H1 (cell line): ENCODE measurements at regions not wholly inside any gene's neighbourhood (a gene's known extent, or its start where the extent isn't known, plus 50 kb on each side); places are given as distances from the start of the nearest gene placed in this dataset.

Source experiments
- CTCF ChIA-PET: fragments of 300-600 bp; sonication (Branson Sonifier 250); formaldehyde crosslinking; loops from one replicate; lab custom pipeline; 2021; ENCODE audit not compliant: partially characterized antibody; lab: Charles Lee
- POLR2A ChIA-PET: fragments of 300-600 bp; sonication (Branson Sonifier 250); formaldehyde crosslinking; loops from one replicate; lab custom pipeline; 2021; ENCODE audit warnings: inconsistent platforms; ENCODE audit not compliant: partially characterized antibody; lab: Charles Lee
- DNase-seq, 2 experiments: peaks; one replicate each; pipeline versions ENCODE4 v3.0.0 to v3.0.0-alpha.2; 2010 to 2022; ENCODE audit warnings: low spot score in 2 of 2, low read depth in 1 of 2, mixed read lengths in 1 of 2
- FAIRE-seq: peaks from 2 replicates; lab custom pipeline; 2011; peaks lifted over from hg19 to GRCh38; lab: Jason Lieb, UNC
- H2AFZ ChIP-seq: 2 replicates; pipeline ENCODE4 v1.8.1; 2012; ENCODE audit warnings: low read length, inconsistent platforms
- H2AK5ac ChIP-seq: 2 replicates; pipeline ENCODE4 v1.6.1; 2013; ENCODE audit warnings: low read depth, low read length
- H2BK120ac ChIP-seq: replicated peaks from 2 replicates; pipeline ENCODE3; 2013; ENCODE audit warnings: low read depth, low read length, inconsistent platforms
- H2BK12ac ChIP-seq: 2 replicates; pipeline ENCODE4 v1.6.1; 2013; ENCODE audit warnings: low read depth, low read length
- H2BK15ac ChIP-seq: 2 replicates; pipeline ENCODE4 v1.6.1; 2013; ENCODE audit warnings: low read length
- H2BK20ac ChIP-seq: 2 replicates; pipeline ENCODE4 v1.6.1; 2013; ENCODE audit warnings: low read length
- H2BK5ac ChIP-seq: 2 replicates; pipeline ENCODE4 v1.6.1; 2013; ENCODE audit warnings: low read depth, low read length
- H3K14ac ChIP-seq: 2 replicates; pipeline ENCODE4 v1.6.1; 2013; ENCODE audit warnings: inconsistent platforms; ENCODE audit not compliant: insufficient read length
- H3K18ac ChIP-seq: 2 replicates; pipeline ENCODE4 v1.6.1; 2013; ENCODE audit warnings: low read length; ENCODE audit errors: extremely low read depth
- H3K23ac ChIP-seq: 2 replicates; pipeline ENCODE4 v1.6.1; 2013; ENCODE audit warnings: inconsistent platforms; ENCODE audit not compliant: insufficient read length
- H3K23me2 ChIP-seq: 2 replicates; pipeline ENCODE4 v1.6.1; 2013; ENCODE audit warnings: low read depth, low read length
- H3K27ac ChIP-seq: 2 replicates; pipeline ENCODE4 v1.6.1; 2011; ENCODE audit warnings: low read depth, low read length, inconsistent platforms
- H3K27me3 ChIP-seq, 4 experiments: replicated peaks in 1 of 4; 1 replicate in 1 of 4; 2 replicates in 3 of 4; pipeline versions ENCODE4 v1.6.1 to v1.8.1; 2011 to 2013; ENCODE audit warnings: low read length in 3 of 4, mild to moderate bottlenecking in 3 of 4, inconsistent platforms in 2 of 4, mixed read lengths in 2 of 4, moderate library complexity in 1 of 4; ENCODE audit not compliant: control insufficient read depth in 3 of 4, insufficient read depth in 3 of 4; ENCODE audit errors: extremely low read depth in 1 of 4
- H3K36me3 ChIP-seq, 4 experiments: 2 replicates each; pipeline versions ENCODE4 v1.6.1 to v1.8.1; 2011 to 2013; ENCODE audit warnings: mild to moderate bottlenecking in 4 of 4, low read length in 3 of 4, moderate library complexity in 2 of 4, control low read depth in 1 of 4, inconsistent platforms in 1 of 4; ENCODE audit not compliant: insufficient read depth in 4 of 4, control insufficient read depth in 2 of 4
- H3K4ac ChIP-seq: replicated peaks from 2 replicates; pipeline ENCODE3; 2013; ENCODE audit warnings: low read length, low read depth, mixed read lengths, inconsistent platforms; ENCODE audit not compliant: insufficient read length
- H3K4me1 ChIP-seq, 4 experiments: replicated peaks in 1 of 4; 1 replicate in 1 of 4; 2 replicates in 3 of 4; pipeline versions ENCODE4 v1.6.1 to v1.8.1; 2011 to 2013; ENCODE audit warnings: low read length in 3 of 4, inconsistent platforms in 2 of 4, mixed read lengths in 1 of 4; ENCODE audit not compliant: insufficient read depth in 4 of 4, control insufficient read depth in 3 of 4
- H3K4me2 ChIP-seq, 2 experiments: 2 replicates each; pipeline versions ENCODE4 v1.6.1 to v1.8.1; 2011 to 2013; ENCODE audit warnings: low read depth in 2 of 2, low read length in 2 of 2, control low read depth in 1 of 2, inconsistent platforms in 1 of 2, mild to moderate bottlenecking in 1 of 2; ENCODE audit not compliant: insufficient read depth in 1 of 2
- H3K4me3 ChIP-seq, 4 experiments: fragments of 200-600, 300-600 bp in 1 of 4; sonication (generic), shearing (Covaris generic), sonication (Bioruptor Twin) in 1 of 4; 2 replicates each; pipeline versions ENCODE4 v1.5.1 to v1.8.1; 2011 to 2016; ENCODE audit warnings: low read length in 4 of 4, low read depth in 3 of 4, control low read depth in 2 of 4, inconsistent platforms in 2 of 4, mild to moderate bottlenecking in 2 of 4, mixed read lengths in 1 of 4, moderate library complexity in 1 of 4; ENCODE audit not compliant: insufficient read depth in 2 of 4; ENCODE audit errors: extremely low read depth in 1 of 4
- H3K56ac ChIP-seq: replicated peaks from 2 replicates; pipeline ENCODE3; 2013; ENCODE audit warnings: low read depth, mild to moderate bottlenecking, mixed read lengths, low read length, inconsistent platforms; ENCODE audit not compliant: insufficient read length
- H3K79me1 ChIP-seq: 2 replicates; pipeline ENCODE4 v1.6.1; 2013; ENCODE audit warnings: low read depth, low read length, control low read depth
- H3K79me2 ChIP-seq, 2 experiments: 2 replicates each; pipeline versions ENCODE4 v1.6.1 to v1.8.1; 2012 to 2013; ENCODE audit warnings: low read length in 2 of 2, mild to moderate bottlenecking in 2 of 2, inconsistent platforms in 1 of 2; ENCODE audit not compliant: insufficient read depth in 2 of 2, control insufficient read depth in 1 of 2
- H3K9ac ChIP-seq, 4 experiments: replicated peaks in 1 of 4; 1 replicate in 1 of 4; 2 replicates in 3 of 4; pipeline versions ENCODE4 v1.6.1 to v1.8.1; 2011 to 2013; ENCODE audit warnings: low read depth in 3 of 4, low read length in 3 of 4, control low read depth in 2 of 4, mild to moderate bottlenecking in 2 of 4, moderate library complexity in 2 of 4, inconsistent platforms in 1 of 4; ENCODE audit errors: extremely low read depth in 1 of 4
- H3K9me3 ChIP-seq, 2 experiments: 2 replicates each; pipeline versions ENCODE4 v1.6.1 to v1.8.1; 2012 to 2013; ENCODE audit warnings: mild to moderate bottlenecking in 2 of 2, moderate library complexity in 2 of 2, control low read depth in 1 of 2, inconsistent platforms in 1 of 2, low read depth in 1 of 2, low read length in 1 of 2, mixed read lengths in 1 of 2; ENCODE audit not compliant: insufficient read depth in 2 of 2
- H4K20me1 ChIP-seq, 2 experiments: replicated peaks in 1 of 2; 2 replicates each; pipeline versions ENCODE3 to v1.8.1; 2011 to 2013; ENCODE audit warnings: inconsistent platforms in 2 of 2, low read length in 2 of 2, mild to moderate bottlenecking in 1 of 2; ENCODE audit not compliant: insufficient read depth in 2 of 2, control insufficient read depth in 1 of 2
- H4K5ac ChIP-seq: 2 replicates; pipeline ENCODE4 v1.6.1; 2013; ENCODE audit warnings: low read length, low read depth, mixed read lengths, inconsistent platforms; ENCODE audit not compliant: insufficient read length
- H4K8ac ChIP-seq: 2 replicates; pipeline ENCODE4 v1.8.0; 2013; ENCODE audit warnings: mild to moderate bottlenecking, moderate library complexity, low read length, inconsistent platforms; ENCODE audit not compliant: insufficient read depth; ENCODE audit errors: extremely low read depth
- H4K91ac ChIP-seq: replicated peaks from 2 replicates; pipeline ENCODE3; 2013; ENCODE audit warnings: low read length, mixed read lengths, inconsistent platforms; ENCODE audit not compliant: insufficient read length
- CEBPB ChIP-seq: IDR thresholded peaks from 2 replicates; pipeline ENCODE4 v1.6.1; 2012; ENCODE audit warnings: low read depth, low read length
- CREB1 ChIP-seq: IDR thresholded peaks from 2 replicates; pipeline ENCODE4 v1.6.1; 2012; ENCODE audit warnings: inconsistent platforms
- MAX ChIP-seq: IDR thresholded peaks from 2 replicates; pipeline ENCODE4 v1.6.1; 2012; ENCODE audit warnings: inconsistent platforms
- POU5F1 ChIP-seq: IDR thresholded peaks from 2 replicates; pipeline ENCODE4 v1.6.1; 2011; ENCODE audit warnings: low read depth, mild to moderate bottlenecking, low read length, moderate library complexity
- RXRA ChIP-seq: IDR thresholded peaks from 2 replicates; pipeline ENCODE4 v1.6.1; 2011; ENCODE audit warnings: low read depth, mild to moderate bottlenecking, low read length, moderate library complexity; ENCODE audit not compliant: insufficient read depth
- TAF7 ChIP-seq: optimal IDR thresholded peaks from 2 replicates; pipeline ENCODE3; 2011; ENCODE audit warnings: low read depth, mild to moderate bottlenecking, inconsistent platforms, low read length, moderate library complexity, borderline replicate concordance
- WGBS, 2 experiments: shearing (Covaris generic) in 1 of 2; methylation state at CpG; one replicate each; pipeline versions ENCODE4 v1.1.6 to v1.1.7; 2013 to 2015; ENCODE audit warnings: low lambda C conversion rate in 2 of 2, mixed read lengths in 2 of 2, inconsistent platforms in 1 of 2, low coverage in 1 of 2, missing lambda C conversion rate in 1 of 2; ENCODE audit not compliant: insufficient replicate concordance in 2 of 2, insufficient coverage in 1 of 2, insufficient read length in 1 of 2; ENCODE audit errors: extremely low coverage in 1 of 2, missing lambda C conversion rate in 1 of 2; 5-methylcytosine and 5-hydroxymethylcytosine counted together

DNA sequence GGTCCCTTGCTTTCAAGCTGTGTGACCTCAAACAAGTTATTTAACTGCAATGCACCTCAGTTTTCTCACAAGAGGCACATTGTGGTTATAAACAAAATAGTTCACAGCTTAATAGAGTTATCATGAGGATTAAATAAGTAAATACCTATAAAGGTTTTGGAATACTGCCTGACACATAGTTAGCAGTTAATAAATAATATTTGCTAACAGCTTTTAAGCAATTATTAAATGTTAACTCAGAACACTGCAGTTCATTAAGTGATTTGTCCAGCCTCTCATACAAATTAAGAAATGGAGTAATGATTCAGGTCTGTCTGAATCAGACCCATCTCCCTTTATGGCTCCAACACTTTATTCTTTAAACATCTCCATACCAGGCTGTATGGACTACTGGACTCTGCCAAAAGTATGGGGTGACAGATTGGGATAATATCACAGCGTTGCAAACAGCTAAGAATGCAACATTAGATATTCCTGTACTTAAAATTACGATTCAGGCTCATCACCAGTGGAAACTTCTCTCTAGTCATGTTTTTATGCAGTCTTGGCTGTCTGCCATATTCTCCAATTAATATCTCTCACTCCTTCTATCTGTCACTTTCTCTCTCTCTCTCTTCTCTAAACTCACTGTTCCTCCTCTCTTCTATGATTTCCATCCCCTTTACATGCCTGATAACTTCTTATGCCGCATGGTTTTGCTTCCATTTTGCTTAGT, 370.6 kb upstream of the UBE2E3 start:
- no peaks in the 10 kb centered on the region for H3K4me1 ChIP-seq
- TF ChIP-seq MAX, result no peak
- no peak for TF ChIP-seq CREB1
- TF ChIP-seq RXRA, result no peak
- no peak for TF ChIP-seq CEBPB
- no peak for TF ChIP-seq POU5F1
- TF ChIP-seq TAF7, result no peak
- no peak overlapping the region for H2BK120ac ChIP-seq
- H3K36me3 ChIP-seq, result no peaks in the 10 kb centered on the region
- H2BK15ac ChIP-seq, result no peak overlapping the region
- no peak overlapping the region for H2AFZ ChIP-seq
- no peak for DNase-seq
- no peak overlapping the region for H3K4ac ChIP-seq
- no peak overlapping the region for H4K5ac ChIP-seq
- no peak for FAIRE-seq
- no peaks in the 10 kb centered on the region for H3K27me3 ChIP-seq
- CTCF ChIA-PET, result interaction anchor here (0.9 kb wide), 1 partner anchor 13 kb away, joined by 3 read pairs; no protein-coding TSS in a partner anchor
- H4K91ac ChIP-seq, result no peak overlapping the region
- no peak overlapping the region for H2BK5ac ChIP-seq
- H3K9me3 ChIP-seq, result no peaks in the 10 kb centered on the region
- no peak overlapping the region for H3K18ac ChIP-seq
- H3K4me2 ChIP-seq, result no peak overlapping the region
- no peak overlapping the region for H3K9ac ChIP-seq
- H3K23me2 ChIP-seq, result no peaks in the 10 kb centered on the region
- H3K79me1 ChIP-seq, result no peaks in the 10 kb centered on the region
- no peak overlapping the region for H3K27ac ChIP-seq
- 96% methylated on average over 3 of the region's 3 CpGs; no CpG with 5 or more reads in 1 of the 2 experiments for WGBS, 2 experiments
- no peak overlapping the region for H3K23ac ChIP-seq
- no peak overlapping the region for H3K4me3 ChIP-seq
- no peaks in the 10 kb centered on the region for H3K79me2 ChIP-seq
- no peak overlapping the region for H3K56ac ChIP-seq
- H4K20me1 ChIP-seq, result no peaks in the 10 kb centered on the region
- POLR2A ChIA-PET, result no interaction called here
- no peak overlapping the region for H2BK12ac ChIP-seq
- no peak overlapping the region for H2AK5ac ChIP-seq
- H4K8ac ChIP-seq, result no peak overlapping the region
- no peak overlapping the region for H3K14ac ChIP-seq
- no peak overlapping the region for H2BK20ac ChIP-seq
